SK-N-SH treated with all-trans-retinoic acid at 6 μM for 48 hours (cell line): ENCODE measurements at regions not wholly inside any gene's neighbourhood (a gene's known extent, or its start where the extent isn't known, plus 50 kb on each side); places are given as distances from the start of the nearest gene placed in this dataset.

ENCODE experiments used
- ATAC-seq: fragments of 200-7000 bp; cut with Tn5 transposase; 3 replicates; pipeline ENCODE4 v1.9.1; 2020; ENCODE audit warnings: mild to moderate bottlenecking, moderate library complexity
- ARNTL ChIP-seq: fragments of 450-650 bp; formaldehyde crosslinking; IDR thresholded peaks from 2 replicates; pipeline ENCODE4 v1.5.0; 2020; ENCODE audit warnings: low read depth, mild to moderate bottlenecking, moderate library complexity, borderline replicate concordance
- BACH2 ChIP-seq: fragments of 250-450 bp; sonication (Bioruptor Pico); IDR thresholded peaks from 2 replicates; pipeline ENCODE4 v1.9.0; 2021; ENCODE audit warnings: mild to moderate bottlenecking, borderline replicate concordance
- CREB5 ChIP-seq: fragments of 250-450 bp; sonication (Bioruptor Pico); IDR thresholded peaks from 2 replicates; pipeline ENCODE4 v1.5.1; 2020; ENCODE audit warnings: low read depth, mild to moderate bottlenecking, moderate library complexity
- CSDC2 ChIP-seq: fragments of 250-450 bp; sonication (Bioruptor Pico); IDR thresholded peaks from 2 replicates; pipeline ENCODE4 v1.5.0; 2020; ENCODE audit warnings: mild to moderate bottlenecking, moderate library complexity
- CSRNP3 ChIP-seq: fragments of 250-450 bp; sonication (Bioruptor Pico); IDR thresholded peaks from 2 replicates; pipeline ENCODE4 v1.5.1; 2021; ENCODE audit warnings: mild to moderate bottlenecking, moderate library complexity
- ESRRG ChIP-seq: fragments of 250-450 bp; sonication (Bioruptor Pico); IDR thresholded peaks from 2 replicates; pipeline ENCODE4 v1.6.1; 2021; ENCODE audit warnings: mild to moderate bottlenecking
- GLIS3 ChIP-seq: fragments of 250-450 bp; sonication (Bioruptor Pico); IDR thresholded peaks from 2 replicates; pipeline ENCODE4 v1.5.0; 2020; ENCODE audit warnings: mild to moderate bottlenecking, moderate library complexity
- ISL1 ChIP-seq: fragments of 250-450 bp; sonication (Bioruptor Pico); IDR thresholded peaks from 2 replicates; pipeline ENCODE4 v2.1.2; 2022; ENCODE audit warnings: mild to moderate bottlenecking, moderate library complexity
- PATZ1 ChIP-seq: fragments of 250-450 bp; sonication (Bioruptor Pico); IDR thresholded peaks from 2 replicates; pipeline ENCODE4 v1.8.0; 2020; ENCODE audit warnings: mild to moderate bottlenecking, moderate library complexity, borderline replicate concordance
- POU6F1 ChIP-seq: fragments of 250-450 bp; sonication (Bioruptor Pico); IDR thresholded peaks from 2 replicates; pipeline ENCODE4 v1.8.0; 2021; ENCODE audit warnings: low read depth, mild to moderate bottlenecking, moderate library complexity, borderline replicate concordance
- PPARA ChIP-seq: fragments of 250-450 bp; sonication (Bioruptor Pico); IDR thresholded peaks from 2 replicates; pipeline ENCODE4 v1.5.0; 2020; ENCODE audit warnings: mild to moderate bottlenecking, borderline replicate concordance
- TCF4 ChIP-seq: fragments of 250-450 bp; sonication (Bioruptor Pico); IDR thresholded peaks from 2 replicates; pipeline ENCODE4 v1.8.0; 2021; ENCODE audit warnings: mild to moderate bottlenecking, moderate library complexity, borderline replicate concordance
- TOX ChIP-seq: fragments of 250-450 bp; sonication (Bioruptor Pico); IDR thresholded peaks from 2 replicates; pipeline ENCODE4 v1.8.0; 2021; ENCODE audit warnings: mild to moderate bottlenecking, moderate library complexity, borderline replicate concordance
- TSHZ2 ChIP-seq: fragments of 250-450 bp; sonication (Bioruptor Pico); IDR thresholded peaks from 2 replicates; pipeline ENCODE4 v1.5.0; 2020; ENCODE audit warnings: mild to moderate bottlenecking, moderate library complexity
- ZC3H10 ChIP-seq: fragments of 250-450 bp; sonication (Bioruptor Pico); IDR thresholded peaks from 2 replicates; pipeline ENCODE4 v1.5.1; 2021; ENCODE audit warnings: mild to moderate bottlenecking, moderate library complexity
- ZFP3 ChIP-seq: fragments of 250-450 bp; sonication (Bioruptor Pico); IDR thresholded peaks from 2 replicates; pipeline ENCODE4 v1.5.0; 2020; ENCODE audit warnings: mild to moderate bottlenecking, moderate library complexity
- ZFP30 ChIP-seq: fragments of 450-650 bp; formaldehyde crosslinking; IDR thresholded peaks from 2 replicates; pipeline ENCODE4 v1.5.0; 2022; ENCODE audit warnings: mild to moderate bottlenecking, moderate library complexity
- ZNF565 ChIP-seq: fragments of 450-650 bp; formaldehyde crosslinking; conservative IDR thresholded peaks from 2 replicates; pipeline ENCODE4 v1.5.0; 2020; ENCODE audit warnings: low read depth, mild to moderate bottlenecking, moderate library complexity
- ZNF70 ChIP-seq: fragments of 450-650 bp; formaldehyde crosslinking; IDR thresholded peaks from 2 replicates; pipeline ENCODE4 v1.5.0; 2020; ENCODE audit warnings: mild to moderate bottlenecking, moderate library complexity
- ZNF8 ChIP-seq: fragments of 450-650 bp; formaldehyde crosslinking; IDR thresholded peaks from 2 replicates; pipeline ENCODE4 v1.5.0; 2020; ENCODE audit warnings: mild to moderate bottlenecking, moderate library complexity

- ATAC-seq, result no peak
- TF ChIP-seq ZNF70 (no peak), ZNF565 (no peak), CSRNP3 (no peak), BACH2 (no peak), TCF4 (CRISPR knock-in tag) (no peak)
Measured at GRCh38 chr2:67229706-67230105, 167.4 kb upstream of the ETAA1 start.

- TF ChIP-seq ZNF70, result no peak
- TF ChIP-seq TSHZ2, result no peak
- TF ChIP-seq BACH2, result no peak
- no peak for TF ChIP-seq PPARA (CRISPR knock-in tag)
- no peak for TF ChIP-seq CREB5 (CRISPR knock-in tag)
- TF ChIP-seq ZC3H10 (CRISPR knock-in tag), result no peak
- TF ChIP-seq ISL1, result no peak
- TF ChIP-seq CSDC2, result no peak
- no peak for TF ChIP-seq POU6F1 (CRISPR knock-in tag)
- ATAC-seq, result no peak
Measured at GRCh38 chr2:67232936-67233335, 164.2 kb upstream of the ETAA1 start.

- TF ChIP-seq ZFP3 (CRISPR knock-in tag) (no peak), ESRRG (no peak), TSHZ2 (no peak), CSDC2 (no peak), POU6F1 (CRISPR knock-in tag) (no peak), TOX (no peak), ZC3H10 (CRISPR knock-in tag) (no peak), ARNTL (no peak), ZNF8 (CRISPR knock-in tag) (no peak), PATZ1 (CRISPR knock-in tag) (no peak), GLIS3 (CRISPR knock-in tag) (no peak), ZFP30 (no peak), CSRNP3 (no peak), TCF4 (CRISPR knock-in tag) (no peak), ISL1 (no peak), PPARA (CRISPR knock-in tag) (no peak), ZNF565 (no peak)
- TF ChIP-seq, all 23 proteins: peak for 0
- peak; percentile 82 for ATAC-seq
Measured at GRCh38 chr2:67234440-67234839, 162.7 kb upstream of the ETAA1 start.
